WTC11 (cell line): ENCODE measurements at regions not wholly inside any gene's neighbourhood (a gene's known extent, or its start where the extent isn't known, plus 50 kb on each side); places are given as distances from the start of the nearest gene placed in this dataset.

Source experiments
- ATAC-seq: fragments of 200-7000 bp; cut with Tn5 transposase; 2 replicates; pipeline ENCODE4 v1.10.0; 2021; ENCODE audit warnings: mild to moderate bottlenecking, moderate library complexity
- CTCF ChIA-PET: fragments of 300-600 bp; sonication (Branson Sonifier 250); formaldehyde crosslinking; loops from one replicate; lab custom pipeline; 2021; ENCODE audit warnings: antibody characterized with exemption; lab: Charles Lee
- POLR2A ChIA-PET: fragments of 350-600 bp; sonication (Branson Sonifier 250); formaldehyde crosslinking; loops from one replicate; lab custom pipeline; 2021; ENCODE audit warnings: antibody characterized with exemption; lab: Charles Lee
- DNase-seq: peaks from one replicate; pipeline ENCODE4 v3.0.0; 2021; ENCODE audit warnings: low spot score
- H3K27ac Mint-ChIP-seq: 2 replicates; pipeline ENCODE4 v1.8.0; 2021; ENCODE audit warnings: mixed read lengths
- H3K27me3 Mint-ChIP-seq: 2 replicates; pipeline ENCODE4 v1.8.0; 2021; ENCODE audit warnings: low read depth, mild to moderate bottlenecking, moderate library complexity, mixed read lengths
- H3K36me3 Mint-ChIP-seq: 2 replicates; pipeline ENCODE4 v1.8.0; 2021; ENCODE audit warnings: mixed read lengths
- H3K4me1 Mint-ChIP-seq: 2 replicates; pipeline ENCODE4 v1.8.0; 2022; ENCODE audit warnings: mixed read lengths
- H3K4me3 Mint-ChIP-seq: 2 replicates; pipeline ENCODE4 v1.8.0; 2021; ENCODE audit warnings: mild to moderate bottlenecking, moderate library complexity, mixed read lengths
- H3K9me3 Mint-ChIP-seq: 2 replicates; pipeline ENCODE4 v1.8.0; 2021; ENCODE audit warnings: mixed read lengths
- ELF4 ChIP-seq: sonication (generic); formaldehyde crosslinking; IDR thresholded peaks from 2 replicates; pipeline ENCODE4 v1.8.1; 2022; ENCODE audit warnings: low read depth, mild to moderate bottlenecking, moderate library complexity, missing genetic modification reagents
- FOXJ3 ChIP-seq: sonication (generic); formaldehyde crosslinking; IDR thresholded peaks from 2 replicates; pipeline ENCODE4 v1.9.0; 2021; ENCODE audit warnings: missing genetic modification reagents, mild to moderate bottlenecking, borderline replicate concordance
- FOXP1 ChIP-seq: sonication (generic); formaldehyde crosslinking; IDR thresholded peaks from 2 replicates; pipeline ENCODE4 v1.8.0; 2022; ENCODE audit warnings: missing genetic modification reagents, mild to moderate bottlenecking, moderate library complexity, borderline replicate concordance
- MXD4 ChIP-seq: fragments of 250-450 bp; sonication (Bioruptor Pico); IDR thresholded peaks from 2 replicates; pipeline ENCODE4 v1.8.0; 2021; ENCODE audit warnings: mild to moderate bottlenecking, moderate library complexity, borderline replicate concordance
- NFE2L1 ChIP-seq: sonication (generic); formaldehyde crosslinking; IDR thresholded peaks from 2 replicates; pipeline ENCODE4 v1.8.1; 2023; ENCODE audit warnings: missing genetic modification reagents
- NR1H2 ChIP-seq: sonication (generic); formaldehyde crosslinking; IDR thresholded peaks from 2 replicates; pipeline ENCODE4 v1.9.0; 2021; ENCODE audit warnings: mild to moderate bottlenecking, moderate library complexity, missing genetic modification reagents
- RELA ChIP-seq: sonication (generic); formaldehyde crosslinking; IDR thresholded peaks from 2 replicates; pipeline ENCODE4 v1.8.1; 2022; ENCODE audit warnings: missing genetic modification reagents, mild to moderate bottlenecking, borderline replicate concordance
- SMAD4 ChIP-seq: sonication (generic); formaldehyde crosslinking; IDR thresholded peaks from 2 replicates; pipeline ENCODE4 v1.8.0; 2022; ENCODE audit warnings: mild to moderate bottlenecking, missing genetic modification reagents
- ZBTB21 ChIP-seq: sonication (generic); formaldehyde crosslinking; IDR thresholded peaks from 2 replicates; pipeline ENCODE4 v1.8.1; 2023; ENCODE audit warnings: mild to moderate bottlenecking, missing genetic modification reagents, borderline replicate concordance
- TF ChIP-seq, protein P1 (sequence below): sonication (generic); formaldehyde crosslinking; IDR thresholded peaks from 2 replicates; pipeline ENCODE4 v1.8.1; 2023; ENCODE audit warnings: mild to moderate bottlenecking, missing genetic modification reagents, moderate library complexity
- TF ChIP-seq, protein P2 (sequence below): sonication (generic); formaldehyde crosslinking; IDR thresholded peaks from 2 replicates; pipeline ENCODE4 v1.8.1; 2022; ENCODE audit warnings: mild to moderate bottlenecking, moderate library complexity, missing genetic modification reagents
- TF ChIP-seq, protein P3 (sequence below): sonication (generic); formaldehyde crosslinking; IDR thresholded peaks from 2 replicates; pipeline ENCODE4 v1.8.1; 2023; ENCODE audit warnings: mild to moderate bottlenecking, missing genetic modification reagents, borderline replicate concordance
- TF ChIP-seq, protein P4 (sequence below): sonication (generic); formaldehyde crosslinking; IDR thresholded peaks from 2 replicates; pipeline ENCODE4 v1.8.1; 2022; ENCODE audit warnings: low read depth, mild to moderate bottlenecking, moderate library complexity, missing genetic modification reagents, borderline replicate concordance
- TF ChIP-seq, protein P5 (sequence below): sonication (generic); formaldehyde crosslinking; IDR thresholded peaks from 2 replicates; pipeline ENCODE4 v1.8.1; 2022; ENCODE audit warnings: mild to moderate bottlenecking, missing genetic modification reagents, moderate library complexity, borderline replicate concordance

DNA sequence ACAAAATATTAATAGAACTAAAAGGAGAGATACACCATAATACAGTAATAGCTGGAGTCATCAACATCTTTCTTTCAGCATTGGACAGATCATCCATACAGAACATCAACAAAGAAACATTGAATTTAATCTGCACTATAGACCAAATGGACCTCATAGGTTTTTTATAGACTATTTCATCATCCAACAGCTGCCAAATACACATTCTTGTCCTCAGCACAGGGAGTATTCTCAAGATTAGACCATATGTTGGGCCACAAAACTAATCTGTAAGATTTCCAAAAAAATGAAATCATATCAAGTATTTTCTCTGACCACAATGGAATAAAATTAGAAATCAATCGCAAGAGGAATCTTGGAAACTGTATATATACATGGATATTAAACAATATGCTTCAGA is 86.9 kb downstream of the FSCB start:
- Mint-ChIP-seq H3K4me1 (0 out of 2 replicates have a peak, but pooled peaks cover 3% of the 10 kb centered on the region), H3K9me3 (peaks cover 64% of the 10 kb centered on the region), H3K4me3 (no peak overlapping the region), H3K36me3 (peaks cover 15% of the 10 kb centered on the region), H3K27ac (no peak overlapping the region), H3K27me3 (no peaks in the 10 kb centered on the region; the same call in 1 of the 2 replicates)
- TF ChIP-seq ZBTB21 (CRISPR knock-in tag): no peak
- TF ChIP-seq, protein P1, sequence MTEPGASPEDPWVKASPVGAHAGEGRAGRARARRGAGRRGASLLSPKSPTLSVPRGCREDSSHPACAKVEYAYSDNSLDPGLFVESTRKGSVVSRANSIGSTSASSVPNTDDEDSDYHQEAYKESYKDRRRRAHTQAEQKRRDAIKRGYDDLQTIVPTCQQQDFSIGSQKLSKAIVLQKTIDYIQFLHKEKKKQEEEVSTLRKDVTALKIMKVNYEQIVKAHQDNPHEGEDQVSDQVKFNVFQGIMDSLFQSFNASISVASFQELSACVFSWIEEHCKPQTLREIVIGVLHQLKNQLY (CRISPR knock-in tag): no peak
- no peak for TF ChIP-seq NR1H2 (CRISPR knock-in tag)
- TF ChIP-seq, protein P2, sequence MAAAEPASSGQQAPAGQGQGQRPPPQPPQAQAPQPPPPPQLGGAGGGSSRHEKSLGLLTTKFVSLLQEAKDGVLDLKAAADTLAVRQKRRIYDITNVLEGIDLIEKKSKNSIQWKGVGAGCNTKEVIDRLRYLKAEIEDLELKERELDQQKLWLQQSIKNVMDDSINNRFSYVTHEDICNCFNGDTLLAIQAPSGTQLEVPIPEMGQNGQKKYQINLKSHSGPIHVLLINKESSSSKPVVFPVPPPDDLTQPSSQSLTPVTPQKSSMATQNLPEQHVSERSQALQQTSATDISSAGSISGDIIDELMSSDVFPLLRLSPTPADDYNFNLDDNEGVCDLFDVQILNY: no peak
- TF ChIP-seq ELF4 (CRISPR knock-in tag): no peak
- CTCF ChIA-PET: no interaction called here
- no peak for ATAC-seq
- DNase-seq: no peak
- POLR2A ChIA-PET: no interaction called here

DNA sequence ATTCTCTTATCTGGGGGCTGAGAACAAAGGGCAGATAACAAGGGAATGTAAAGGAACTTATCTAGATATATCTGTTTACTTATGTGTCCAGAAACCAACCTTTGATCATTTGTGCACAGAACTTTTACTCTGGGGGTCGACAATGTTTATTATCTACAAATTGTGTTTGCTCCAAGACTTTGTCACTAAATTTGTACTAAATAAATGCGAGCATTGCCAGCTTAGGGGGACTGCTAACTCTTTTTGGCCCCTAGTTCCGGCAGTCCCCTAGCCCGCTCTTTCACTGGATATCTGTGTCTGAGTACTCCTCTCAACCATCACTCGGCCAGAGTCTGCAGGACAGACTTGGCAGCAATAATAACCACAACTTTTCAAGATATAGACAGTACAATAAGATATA is 88.2 kb downstream of the FSCB start:
- CTCF ChIA-PET: no interaction called here
- H3K36me3 Mint-ChIP-seq: peaks cover 15% of the 10 kb centered on the region
- POLR2A ChIA-PET: no interaction called here
- DNase-seq (no peak), ATAC-seq (no peak)
- 0 out of 2 replicates have a peak, but pooled peaks cover 3% of the 10 kb centered on the region for H3K4me1 Mint-ChIP-seq
- H3K27me3 Mint-ChIP-seq: no peaks in the 10 kb centered on the region; the same call in 1 of the 2 replicates
- TF ChIP-seq, protein P3, sequence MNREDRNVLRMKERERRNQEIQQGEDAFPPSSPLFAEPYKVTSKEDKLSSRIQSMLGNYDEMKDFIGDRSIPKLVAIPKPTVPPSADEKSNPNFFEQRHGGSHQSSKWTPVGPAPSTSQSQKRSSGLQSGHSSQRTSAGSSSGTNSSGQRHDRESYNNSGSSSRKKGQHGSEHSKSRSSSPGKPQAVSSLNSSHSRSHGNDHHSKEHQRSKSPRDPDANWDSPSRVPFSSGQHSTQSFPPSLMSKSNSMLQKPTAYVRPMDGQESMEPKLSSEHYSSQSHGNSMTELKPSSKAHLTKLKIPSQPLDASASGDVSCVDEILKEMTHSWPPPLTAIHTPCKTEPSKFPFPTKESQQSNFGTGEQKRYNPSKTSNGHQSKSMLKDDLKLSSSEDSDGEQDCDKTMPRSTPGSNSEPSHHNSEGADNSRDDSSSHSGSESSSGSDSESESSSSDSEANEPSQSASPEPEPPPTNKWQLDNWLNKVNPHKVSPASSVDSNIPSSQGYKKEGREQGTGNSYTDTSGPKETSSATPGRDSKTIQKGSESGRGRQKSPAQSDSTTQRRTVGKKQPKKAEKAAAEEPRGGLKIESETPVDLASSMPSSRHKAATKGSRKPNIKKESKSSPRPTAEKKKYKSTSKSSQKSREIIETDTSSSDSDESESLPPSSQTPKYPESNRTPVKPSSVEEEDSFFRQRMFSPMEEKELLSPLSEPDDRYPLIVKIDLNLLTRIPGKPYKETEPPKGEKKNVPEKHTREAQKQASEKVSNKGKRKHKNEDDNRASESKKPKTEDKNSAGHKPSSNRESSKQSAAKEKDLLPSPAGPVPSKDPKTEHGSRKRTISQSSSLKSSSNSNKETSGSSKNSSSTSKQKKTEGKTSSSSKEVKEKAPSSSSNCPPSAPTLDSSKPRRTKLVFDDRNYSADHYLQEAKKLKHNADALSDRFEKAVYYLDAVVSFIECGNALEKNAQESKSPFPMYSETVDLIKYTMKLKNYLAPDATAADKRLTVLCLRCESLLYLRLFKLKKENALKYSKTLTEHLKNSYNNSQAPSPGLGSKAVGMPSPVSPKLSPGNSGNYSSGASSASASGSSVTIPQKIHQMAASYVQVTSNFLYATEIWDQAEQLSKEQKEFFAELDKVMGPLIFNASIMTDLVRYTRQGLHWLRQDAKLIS (CRISPR knock-in tag): no peak
- TF ChIP-seq NFE2L1 (CRISPR knock-in tag) (no peak), FOXJ3 (no peak), ZBTB21 (CRISPR knock-in tag) (no peak), RELA (CRISPR knock-in tag) (no peak), FOXP1 (CRISPR knock-in tag) (no peak)
- TF ChIP-seq, protein P4, sequence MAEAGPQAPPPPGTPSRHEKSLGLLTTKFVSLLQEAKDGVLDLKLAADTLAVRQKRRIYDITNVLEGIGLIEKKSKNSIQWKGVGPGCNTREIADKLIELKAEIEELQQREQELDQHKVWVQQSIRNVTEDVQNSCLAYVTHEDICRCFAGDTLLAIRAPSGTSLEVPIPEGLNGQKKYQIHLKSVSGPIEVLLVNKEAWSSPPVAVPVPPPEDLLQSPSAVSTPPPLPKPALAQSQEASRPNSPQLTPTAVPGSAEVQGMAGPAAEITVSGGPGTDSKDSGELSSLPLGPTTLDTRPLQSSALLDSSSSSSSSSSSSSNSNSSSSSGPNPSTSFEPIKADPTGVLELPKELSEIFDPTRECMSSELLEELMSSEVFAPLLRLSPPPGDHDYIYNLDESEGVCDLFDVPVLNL (CRISPR knock-in tag): no peak
- H3K9me3 Mint-ChIP-seq: peaks cover 66% of the 10 kb centered on the region
- no peak overlapping the region for H3K27ac Mint-ChIP-seq
- H3K4me3 Mint-ChIP-seq: no peak overlapping the region

DNA sequence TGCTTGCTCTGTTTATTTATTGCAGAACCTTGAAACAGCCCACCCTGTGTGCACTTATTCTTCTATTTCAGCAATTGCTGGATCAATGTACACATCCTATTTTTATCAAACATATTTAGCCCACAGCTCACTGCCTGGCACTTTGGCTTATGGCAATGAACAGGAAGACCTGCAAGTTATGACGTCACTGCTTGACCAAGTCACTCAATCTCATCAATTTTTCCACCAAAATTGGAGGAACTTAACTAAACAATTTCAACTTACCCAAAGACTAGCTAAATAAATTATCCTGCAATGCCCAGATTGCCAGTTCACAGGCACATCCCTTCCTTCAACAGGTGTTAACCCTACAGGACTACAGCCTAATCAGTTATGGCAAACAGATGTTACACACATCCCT is 89.3 kb downstream of the FSCB start:
- H3K9me3 Mint-ChIP-seq: peaks cover 59% of the 10 kb centered on the region
- peaks cover 10% of the 10 kb centered on the region for H3K4me1 Mint-ChIP-seq
- TF ChIP-seq, protein P5, sequence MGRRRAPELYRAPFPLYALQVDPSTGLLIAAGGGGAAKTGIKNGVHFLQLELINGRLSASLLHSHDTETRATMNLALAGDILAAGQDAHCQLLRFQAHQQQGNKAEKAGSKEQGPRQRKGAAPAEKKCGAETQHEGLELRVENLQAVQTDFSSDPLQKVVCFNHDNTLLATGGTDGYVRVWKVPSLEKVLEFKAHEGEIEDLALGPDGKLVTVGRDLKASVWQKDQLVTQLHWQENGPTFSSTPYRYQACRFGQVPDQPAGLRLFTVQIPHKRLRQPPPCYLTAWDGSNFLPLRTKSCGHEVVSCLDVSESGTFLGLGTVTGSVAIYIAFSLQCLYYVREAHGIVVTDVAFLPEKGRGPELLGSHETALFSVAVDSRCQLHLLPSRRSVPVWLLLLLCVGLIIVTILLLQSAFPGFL (CRISPR knock-in tag): no peak
- TF ChIP-seq, protein P2: no peak
- TF ChIP-seq SMAD4: no peak
- TF ChIP-seq MXD4: no peak
- POLR2A ChIA-PET: no interaction called here
- DNase-seq: no peak
- ATAC-seq: no peak
- H3K27me3 Mint-ChIP-seq: no peaks in the 10 kb centered on the region; the same call in 1 of the 2 replicates
- H3K36me3 Mint-ChIP-seq: peaks cover 15% of the 10 kb centered on the region
- no peak overlapping the region for H3K27ac Mint-ChIP-seq
- CTCF ChIA-PET: no interaction called here
- no peak overlapping the region for H3K4me3 Mint-ChIP-seq
